GM12873 (cell line): ENCODE measurements at regions not wholly inside any gene's neighbourhood (a gene's known extent, or its start where the extent isn't known, plus 50 kb on each side); places are given as distances from the start of the nearest gene placed in this dataset.

Source experiments
- CTCF ChIP-seq: IDR thresholded peaks from 2 replicates; pipeline ENCODE4 v1.5.1; 2012; ENCODE audit warnings: low read depth, mild to moderate bottlenecking, moderate library complexity, low read length, control low read depth; ENCODE audit not compliant: insufficient read depth; ENCODE audit errors: missing control alignments

- no peak for TF ChIP-seq CTCF
These were observed 388.7 kb upstream of the GHITM start for GRCh38 chr10:83750604-83751003.

DNA sequence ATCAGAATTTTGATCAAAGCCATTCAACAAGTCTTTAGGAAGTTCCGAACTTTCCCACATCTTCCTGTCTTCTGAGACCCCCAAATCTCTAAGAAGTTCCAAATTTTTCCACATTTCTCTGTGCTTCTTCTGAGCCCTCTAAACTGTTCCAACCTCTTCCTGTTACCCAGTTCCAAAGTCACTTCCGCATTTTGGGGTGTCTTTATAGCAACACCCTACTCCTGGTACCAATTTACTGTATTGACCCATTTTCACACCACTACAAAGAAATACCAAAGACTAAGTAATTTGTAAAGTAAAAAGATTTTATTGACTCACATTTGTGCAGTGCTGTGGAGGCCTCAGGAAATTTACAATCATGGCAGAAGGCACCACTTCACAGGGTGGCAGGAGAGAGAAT is 385.8 kb upstream of the GHITM start:
- no peak for TF ChIP-seq CTCF

- no peak for TF ChIP-seq CTCF
These were observed 384.5 kb upstream of the GHITM start for GRCh38 chr10:83754857-83755256.

- no peak for TF ChIP-seq CTCF
These were observed 379.2 kb upstream of the GHITM start for GRCh38 chr10:83760142-83760541.

DNA sequence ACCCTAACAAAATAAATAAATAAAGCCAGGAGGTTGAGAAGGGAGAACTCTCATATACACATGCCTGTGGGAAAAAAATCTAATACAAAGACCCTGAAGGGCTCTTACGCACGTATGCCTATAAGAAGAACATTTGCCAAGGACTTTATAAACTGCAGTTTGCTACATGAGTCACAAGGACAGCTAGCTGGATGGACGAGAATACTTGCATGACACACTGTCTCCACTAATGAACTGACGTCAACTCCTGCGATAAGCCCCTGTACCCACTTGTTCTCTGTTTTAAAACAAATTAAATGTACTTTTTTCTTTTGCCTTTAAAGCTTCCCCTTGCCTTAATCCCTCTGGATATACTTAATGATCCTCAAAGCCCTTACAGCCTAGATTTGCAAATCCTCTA is 374.6 kb upstream of the GHITM start:
- TF ChIP-seq CTCF = no peak

GRCh38 chr10:83765731-83766130 is 373.6 kb upstream of the GHITM start:
- TF ChIP-seq CTCF = no peak

DNA sequence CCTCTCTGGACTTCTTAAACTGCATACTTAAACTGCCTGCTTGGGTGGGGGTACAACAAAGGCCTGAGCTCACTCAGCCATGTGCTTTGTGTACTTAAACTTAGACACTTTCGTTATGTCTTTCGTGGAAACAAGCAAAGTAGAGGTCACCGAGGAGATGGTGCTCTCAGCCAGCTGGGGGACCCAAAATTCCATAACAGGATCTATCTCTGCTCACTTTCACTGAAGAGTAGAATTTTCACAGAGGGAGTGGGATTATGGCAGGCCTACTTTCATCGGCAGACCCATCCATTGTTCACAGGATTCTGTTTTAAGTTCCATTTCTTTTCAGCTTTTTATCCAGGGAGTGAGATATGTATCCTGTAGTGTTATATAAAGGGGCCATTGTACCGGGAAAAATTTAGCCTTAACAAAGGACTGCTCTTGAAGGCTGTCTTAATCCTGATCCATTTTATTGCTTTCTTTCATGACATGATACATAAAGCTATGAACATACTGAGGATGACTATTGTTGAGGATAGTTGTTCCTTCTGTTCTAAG is 370.0 kb upstream of the GHITM start:
- no peak for TF ChIP-seq CTCF
